HG02970 (cell line): ENCODE measurements at regions not wholly inside any gene's neighbourhood (a gene's known extent, or its start where the extent isn't known, plus 50 kb on each side); places are given as distances from the start of the nearest gene placed in this dataset.

ENCODE experiments used
- ATAC-seq: cut with Tn5 transposase; IDR thresholded peaks from one replicate; pipeline ENCODE4 v1.9.1; 2021; ENCODE audit warnings: mild to moderate bottlenecking, moderate library complexity, moderate number of reproducible peaks; ENCODE audit not compliant: unreplicated experiment, low FRiP score

DNA sequence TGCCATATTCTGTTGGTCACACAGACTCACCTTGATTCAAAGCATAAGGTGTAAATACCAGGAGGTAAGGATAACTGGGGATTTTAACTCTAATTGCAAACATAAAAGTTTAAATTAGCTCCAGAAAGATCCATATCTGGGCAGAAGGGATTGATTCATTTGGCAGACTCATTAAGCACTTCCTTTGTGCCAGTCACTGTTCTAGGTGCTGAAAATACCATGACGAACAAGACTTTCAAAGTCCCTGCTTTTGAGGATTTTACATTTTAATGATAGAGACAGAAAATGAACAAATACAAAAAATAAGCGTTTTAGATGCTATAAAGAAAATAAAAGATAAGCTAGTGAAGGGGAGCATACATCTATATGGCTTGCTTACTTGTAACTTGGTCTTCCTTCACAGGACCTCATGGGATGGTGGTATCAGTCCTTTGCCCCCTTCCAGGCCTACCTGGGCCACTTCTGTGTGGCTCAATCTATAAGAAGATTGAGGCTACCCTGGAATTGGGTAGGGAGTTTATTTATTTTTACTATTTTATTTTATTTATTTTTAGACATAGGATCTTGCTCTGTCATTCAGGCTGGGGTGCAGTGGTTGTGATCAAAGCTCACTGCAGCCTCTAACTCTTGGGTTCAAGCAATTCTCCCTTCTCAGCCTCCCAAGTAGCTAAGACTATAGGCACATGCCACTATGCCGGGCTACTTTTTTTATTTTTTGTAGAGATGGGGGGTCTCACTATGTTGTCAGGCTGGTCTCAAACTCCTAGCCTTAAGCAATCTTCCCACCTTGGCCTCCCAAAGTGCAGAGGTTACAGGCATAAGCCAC lies 212.8 kb downstream of the MYCN start:
- ATAC-seq, result no peak

DNA sequence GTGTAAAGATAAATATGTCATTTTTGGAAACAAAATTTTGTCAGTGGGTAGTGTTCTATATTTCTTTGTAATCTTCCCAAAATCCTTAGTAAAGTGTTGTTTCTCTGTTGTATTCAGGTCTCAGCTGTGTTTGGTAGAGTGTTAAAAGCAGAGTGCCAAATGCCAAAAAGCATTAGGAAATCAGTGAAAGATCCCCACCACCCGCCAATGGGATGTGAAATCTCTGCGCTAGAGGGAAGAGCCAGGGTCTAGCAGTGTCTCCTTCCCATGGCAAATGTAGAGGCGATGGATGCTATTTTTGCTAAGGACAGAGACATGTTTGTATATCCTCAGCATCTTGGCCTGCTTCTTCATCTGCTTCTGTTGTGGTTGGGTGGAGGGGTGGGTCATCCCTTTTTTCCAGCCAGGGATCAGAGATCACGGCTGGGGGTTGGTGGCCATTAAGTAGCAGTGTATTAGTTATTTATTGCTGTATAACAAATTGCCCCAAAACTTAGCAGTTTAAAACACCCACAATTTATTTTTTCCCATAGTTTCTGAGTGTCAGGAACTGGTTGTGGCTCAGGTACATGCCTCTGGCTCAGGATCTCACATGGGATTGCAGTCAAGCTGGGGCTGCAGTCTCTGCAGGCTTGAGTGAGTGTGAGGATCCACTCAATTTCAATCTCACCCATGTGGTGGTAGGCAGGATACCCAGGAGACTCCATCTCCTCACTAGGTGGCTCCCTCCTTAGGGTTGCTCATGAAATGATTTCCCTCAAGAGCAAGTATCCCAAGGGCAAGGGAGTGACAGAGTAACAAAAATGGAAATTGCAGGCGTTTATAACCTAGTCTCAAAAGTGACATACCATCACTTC lies 211.9 kb downstream of the MYCN start:
- ATAC-seq, result no peak

DNA sequence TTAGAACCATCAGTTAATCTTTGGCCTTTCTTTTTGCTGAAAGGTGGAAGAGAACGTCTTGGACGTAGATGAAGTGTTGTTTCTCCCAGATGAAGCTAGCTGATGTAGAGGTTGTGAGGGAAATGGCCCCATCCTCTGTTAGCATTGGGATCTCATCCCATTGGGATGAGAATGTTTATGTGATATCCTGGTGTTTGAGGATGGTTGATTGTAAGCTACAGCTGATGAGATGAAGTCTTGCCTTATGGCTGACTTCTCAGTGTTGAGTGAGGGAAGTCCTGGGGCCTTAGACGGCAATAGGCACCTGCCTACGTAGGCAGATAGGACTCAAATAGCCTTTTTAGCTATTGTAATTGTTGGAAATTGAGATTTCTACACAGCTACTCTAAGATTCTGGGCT lies 211.3 kb downstream of the MYCN start:
- no peak for ATAC-seq

DNA sequence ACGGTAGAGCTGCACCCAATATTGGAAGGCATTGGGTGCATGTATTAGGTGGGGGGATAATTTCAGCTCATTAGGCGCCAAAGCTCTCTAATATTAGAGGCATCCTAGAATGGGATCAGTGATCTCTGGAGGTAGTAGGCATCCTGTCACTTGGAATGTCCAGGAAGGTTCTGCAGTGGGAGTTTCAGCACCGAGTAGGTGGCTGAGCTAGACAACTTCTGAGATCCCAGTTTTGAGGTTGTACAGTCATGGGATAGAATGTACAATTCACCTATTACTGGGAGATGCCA lies 210.9 kb downstream of the MYCN start:
- no peak for ATAC-seq

DNA sequence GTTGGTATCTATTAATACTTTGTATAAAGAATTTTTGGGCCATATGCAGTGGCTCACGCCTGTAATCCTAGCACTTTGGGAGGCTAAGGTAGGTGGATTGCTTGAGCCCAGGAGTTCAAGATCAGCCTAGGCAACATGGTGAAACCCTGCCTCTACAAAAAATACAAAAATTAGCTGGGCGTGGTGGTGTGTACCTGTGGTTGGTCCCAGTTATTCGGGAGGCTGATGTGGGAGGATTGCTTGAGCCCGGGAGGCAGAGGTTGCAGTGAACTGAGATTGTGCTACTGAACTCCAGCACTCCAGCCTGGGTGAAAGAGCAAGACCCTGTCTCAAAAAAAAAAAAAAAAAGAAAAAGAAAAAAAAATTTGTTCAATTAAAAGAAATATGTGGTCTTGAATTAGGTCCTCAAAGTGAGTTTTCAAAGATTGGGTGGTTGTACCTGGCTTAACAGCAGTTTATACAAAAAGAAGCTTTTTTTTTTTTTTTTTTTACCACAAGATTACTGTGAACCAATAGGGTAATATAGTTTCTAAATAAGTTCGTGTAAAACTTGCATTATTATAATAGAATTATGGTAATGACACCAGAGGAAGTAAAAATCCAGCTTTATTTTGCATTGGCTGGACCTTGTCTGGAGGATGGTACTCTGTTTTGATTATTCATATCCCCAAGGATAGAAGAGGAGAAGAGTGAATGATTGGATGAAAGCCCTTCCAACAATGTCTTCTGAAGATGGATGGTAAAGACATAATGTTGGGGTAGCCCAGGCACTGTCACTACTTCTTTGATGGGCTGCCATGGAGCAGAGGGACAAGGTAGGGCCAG lies 210.3 kb downstream of the MYCN start:
- ATAC-seq, result no peak

DNA sequence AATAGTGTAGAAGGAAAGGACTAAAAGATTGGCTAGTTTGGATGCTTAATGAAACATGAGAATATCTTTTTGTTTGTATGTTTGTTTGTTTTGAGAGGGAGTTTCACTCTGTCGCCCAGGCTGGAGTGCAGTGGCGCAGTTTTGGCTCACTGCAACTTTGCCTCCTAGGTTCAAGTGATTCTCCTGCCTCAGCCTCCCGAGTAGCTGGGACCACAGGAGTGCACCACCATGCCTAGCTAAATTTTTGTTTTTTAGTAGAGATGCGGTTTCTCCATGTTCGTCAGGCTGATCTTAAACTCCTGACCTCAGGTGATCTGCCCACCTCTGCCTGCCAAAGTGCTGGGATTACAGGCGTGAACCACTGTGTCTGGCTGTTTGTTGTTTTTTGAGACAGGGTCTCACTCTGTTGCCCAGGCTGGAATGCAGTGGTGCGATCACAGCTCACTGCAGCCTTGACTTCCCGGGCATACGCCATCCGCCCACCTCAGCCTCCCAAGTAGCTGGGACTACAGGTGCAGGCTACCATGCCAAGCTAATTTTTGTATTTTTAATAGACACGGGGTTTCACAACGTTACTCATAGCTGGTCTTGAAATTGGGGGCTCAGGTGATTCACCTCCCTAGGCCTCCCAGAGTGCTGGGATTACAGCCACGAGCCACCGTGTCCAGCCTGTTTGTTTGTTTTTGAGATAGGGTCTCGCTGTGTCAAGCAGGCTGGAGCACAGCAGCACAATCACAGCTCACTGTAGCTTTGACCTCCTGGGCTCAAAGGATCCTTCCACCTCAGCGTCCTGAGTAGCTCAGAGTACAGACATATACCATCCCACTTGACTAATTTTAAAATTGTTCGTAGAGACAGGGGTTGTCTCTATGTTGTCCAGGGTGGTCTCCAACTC lies 209.2 kb downstream of the MYCN start:
- no peak for ATAC-seq

DNA sequence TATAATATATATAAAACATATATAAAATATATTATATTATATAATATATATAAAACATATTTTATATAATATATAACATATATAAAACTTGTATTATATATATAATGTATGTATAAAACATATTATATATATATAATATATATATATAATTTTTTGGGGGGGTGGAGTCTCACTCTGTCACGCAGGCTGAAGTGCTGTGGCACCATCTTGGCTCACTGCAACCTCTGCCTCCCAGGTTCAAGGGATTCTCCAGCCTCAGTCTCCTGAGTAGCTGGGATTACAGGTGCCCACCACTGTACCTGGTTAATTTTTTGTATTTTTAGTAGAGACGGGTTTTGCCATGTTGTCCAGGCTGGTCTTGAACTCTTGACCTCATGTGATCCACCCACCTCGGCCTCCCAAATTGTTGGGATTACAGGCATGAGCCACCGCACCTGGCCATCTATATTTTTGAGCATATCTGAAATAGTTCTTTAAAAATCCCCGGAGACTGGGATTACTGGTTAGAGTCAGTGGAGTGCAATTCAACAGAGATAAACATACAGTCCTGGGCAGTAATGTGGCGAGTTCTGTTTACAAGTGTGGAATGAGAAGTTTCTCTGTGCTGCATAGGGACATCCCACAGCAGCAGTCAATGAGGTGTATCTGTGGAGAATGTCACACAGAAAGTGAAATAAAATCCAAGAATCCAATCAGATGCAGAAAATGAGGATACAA lies 208.4 kb downstream of the MYCN start:
- no peak for ATAC-seq

DNA sequence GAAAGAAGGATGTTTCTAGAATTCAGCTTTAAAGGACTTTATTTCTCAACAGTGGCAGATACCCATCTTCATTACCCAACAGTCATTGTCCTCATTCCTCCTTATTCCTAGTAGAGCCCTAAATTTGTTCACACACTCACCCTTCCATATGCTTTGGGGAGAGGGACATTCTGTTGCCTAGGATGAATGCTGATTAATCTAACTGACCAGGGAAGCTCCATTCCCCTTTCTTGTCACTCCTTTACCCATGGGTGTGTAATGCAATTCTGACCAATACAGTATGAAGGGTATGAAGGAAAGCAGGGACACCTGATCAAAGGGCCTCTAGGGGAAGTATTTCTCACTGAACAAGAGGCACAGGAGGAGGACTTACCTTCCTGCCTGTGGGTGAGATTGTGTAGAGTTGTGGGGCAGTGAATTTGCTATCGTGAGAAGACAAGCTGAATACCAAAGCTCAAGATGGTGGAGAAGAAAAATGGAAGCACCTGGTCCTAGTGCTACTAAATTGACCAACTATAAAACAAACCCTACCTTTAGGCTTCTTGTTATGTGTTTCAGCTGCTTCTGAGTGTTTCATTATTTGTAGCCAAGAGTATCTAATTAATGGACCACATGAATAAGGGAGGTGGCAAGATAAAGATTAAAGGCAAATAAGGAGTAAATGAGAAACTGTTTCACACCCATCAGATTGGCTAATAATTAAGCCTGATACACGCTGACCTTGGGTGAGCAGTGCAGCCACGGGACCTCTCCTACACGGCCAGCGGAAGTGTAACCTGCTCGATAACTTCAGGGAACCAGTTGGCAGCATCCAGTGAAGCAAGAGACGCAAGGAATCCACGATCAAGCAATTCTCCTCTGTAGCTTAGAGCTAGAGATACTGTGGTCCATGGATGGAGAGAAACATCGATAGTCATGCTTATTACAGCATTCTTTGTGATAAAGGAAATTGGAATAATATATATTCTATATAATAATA lies 202.3 kb downstream of the MYCN start:
- ATAC-seq, result no peak

DNA sequence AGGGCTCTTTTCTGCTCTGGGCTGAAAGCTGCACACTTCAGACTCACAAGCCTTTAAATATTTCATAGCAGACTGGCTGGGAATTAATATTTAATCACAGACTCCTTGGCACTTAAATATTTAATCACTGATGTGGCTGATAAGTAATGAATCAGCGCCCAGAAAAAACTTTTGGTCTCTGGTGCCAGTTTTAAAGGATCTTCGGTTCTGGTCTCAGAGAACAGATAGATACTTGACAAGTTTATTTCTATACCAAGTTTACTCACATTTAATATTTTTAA lies 201.2 kb downstream of the MYCN start:
- no peak for ATAC-seq

DNA sequence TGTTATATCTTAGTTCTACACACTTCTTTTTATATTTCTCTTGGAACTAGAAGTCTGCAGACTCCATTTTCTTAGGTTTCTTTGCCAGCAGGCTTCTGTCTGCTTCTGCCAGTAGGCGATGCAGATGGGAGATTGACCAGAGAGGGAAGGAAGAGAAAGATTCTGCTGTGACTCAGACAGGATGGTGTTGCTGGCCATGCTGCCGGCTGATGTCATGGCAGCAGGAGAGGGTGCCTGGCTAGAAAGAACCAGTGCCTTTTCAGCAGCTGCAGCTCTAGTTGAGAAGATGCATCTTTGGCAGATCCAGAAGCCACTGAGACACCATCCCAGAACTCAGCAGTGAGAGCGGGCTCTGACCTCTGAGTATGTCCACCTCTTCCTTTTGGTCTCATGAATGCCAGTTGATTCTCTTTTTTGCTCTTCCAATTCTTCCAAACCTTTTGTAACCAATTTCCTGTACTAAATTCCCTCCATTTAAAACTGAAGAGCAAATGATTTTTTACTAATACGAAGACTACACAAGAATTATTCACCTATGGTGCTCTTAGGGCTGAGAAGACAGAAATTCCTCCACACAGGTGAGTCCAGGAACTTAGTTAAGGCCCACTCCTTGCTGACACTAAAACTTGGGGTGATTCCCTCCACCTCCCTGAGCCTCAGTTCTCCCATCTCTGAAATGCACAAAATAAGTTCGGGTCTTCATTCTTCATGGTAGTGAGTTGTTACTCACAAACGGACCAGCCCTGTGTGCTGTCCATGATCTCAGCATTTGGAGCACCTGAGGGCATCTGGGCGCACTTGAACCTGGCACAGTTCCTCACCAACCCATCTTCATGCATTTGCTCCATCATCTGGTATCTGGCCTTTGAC lies 200.7 kb downstream of the MYCN start:
- no peak for ATAC-seq

DNA sequence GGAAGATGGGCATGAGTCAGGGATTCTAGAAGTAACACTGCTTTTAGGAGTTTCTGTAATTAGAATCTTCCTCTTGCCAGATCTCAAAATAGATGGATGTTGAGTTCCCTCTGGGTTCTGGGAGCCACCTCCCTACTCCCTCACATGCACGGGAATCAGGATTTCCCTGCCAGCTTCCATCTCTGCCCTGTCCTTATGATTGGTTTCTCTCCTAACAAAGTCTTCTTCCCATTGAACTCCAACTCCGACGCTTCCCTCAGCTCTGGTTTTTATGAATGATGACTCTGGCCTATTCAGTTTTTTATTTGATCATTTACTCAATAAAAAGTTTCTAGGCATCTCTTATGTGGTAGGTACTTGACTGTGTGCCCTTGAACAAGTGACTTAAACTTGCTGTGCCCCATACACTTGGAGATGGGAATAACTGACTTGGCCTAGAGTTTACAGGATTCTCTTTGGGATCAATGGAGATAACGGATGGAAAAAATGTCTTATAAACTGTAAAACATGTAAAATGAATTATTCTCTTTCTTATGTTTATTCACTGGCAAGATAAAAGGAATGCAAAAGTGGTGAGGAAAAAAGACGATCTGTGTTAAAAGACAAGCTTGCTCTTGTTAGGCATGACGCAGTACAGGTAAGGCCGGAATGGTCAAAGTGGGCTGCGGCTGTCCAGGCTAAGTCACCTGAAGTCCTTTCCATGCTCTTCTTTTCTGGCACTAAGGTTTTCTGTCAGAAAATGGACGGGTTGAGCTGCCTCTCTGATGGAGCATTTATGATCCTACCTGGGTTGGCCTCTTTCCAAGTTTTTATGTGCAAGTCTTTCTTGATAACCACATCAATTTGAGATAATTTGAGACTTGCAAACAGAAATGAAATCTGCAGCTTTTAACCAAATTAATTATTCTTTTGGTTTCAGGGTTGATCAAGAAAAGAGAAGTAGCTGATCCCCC lies 199.6 kb downstream of the MYCN start:
- no peak for ATAC-seq

DNA sequence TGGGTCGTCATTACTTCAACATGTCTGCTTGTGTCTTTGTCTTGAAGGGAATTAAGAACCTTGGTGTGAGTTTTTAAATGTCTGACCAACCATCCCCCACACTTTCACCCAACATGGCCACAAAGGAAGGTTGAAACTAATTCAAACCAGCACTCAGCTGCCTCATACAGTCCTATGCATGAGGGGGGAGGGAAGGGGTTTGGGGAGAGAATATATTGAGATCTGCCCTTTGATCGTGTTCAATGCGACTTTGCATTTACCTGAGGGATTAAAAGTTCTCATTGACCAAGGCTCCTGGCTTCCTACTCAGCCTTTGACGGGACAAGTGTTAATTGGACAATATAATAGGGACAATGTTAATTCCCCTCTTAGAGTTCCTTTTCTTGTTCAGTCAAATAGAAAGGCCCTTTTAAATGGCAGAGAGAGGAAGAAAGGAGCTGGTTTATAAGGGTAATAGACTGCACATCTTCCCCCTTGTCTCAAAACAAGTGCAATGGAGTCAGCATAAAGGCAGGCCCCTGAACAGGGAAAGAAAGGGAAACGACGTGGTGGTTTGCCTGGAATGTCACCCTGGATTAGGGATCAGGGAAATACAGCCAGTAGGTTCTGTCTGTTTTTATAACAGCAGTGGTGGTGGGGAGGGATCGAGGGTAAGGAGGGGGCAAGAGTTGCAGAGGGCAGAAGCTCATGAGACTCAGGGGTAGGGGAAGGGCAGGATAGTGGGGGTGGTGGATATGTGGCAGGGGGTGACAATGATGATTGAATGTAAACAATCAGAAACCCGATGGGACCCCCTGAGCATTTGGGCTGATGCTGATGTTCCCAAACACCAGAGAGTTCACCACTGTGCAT lies 198.7 kb downstream of the MYCN start:
- ATAC-seq, result no peak

DNA sequence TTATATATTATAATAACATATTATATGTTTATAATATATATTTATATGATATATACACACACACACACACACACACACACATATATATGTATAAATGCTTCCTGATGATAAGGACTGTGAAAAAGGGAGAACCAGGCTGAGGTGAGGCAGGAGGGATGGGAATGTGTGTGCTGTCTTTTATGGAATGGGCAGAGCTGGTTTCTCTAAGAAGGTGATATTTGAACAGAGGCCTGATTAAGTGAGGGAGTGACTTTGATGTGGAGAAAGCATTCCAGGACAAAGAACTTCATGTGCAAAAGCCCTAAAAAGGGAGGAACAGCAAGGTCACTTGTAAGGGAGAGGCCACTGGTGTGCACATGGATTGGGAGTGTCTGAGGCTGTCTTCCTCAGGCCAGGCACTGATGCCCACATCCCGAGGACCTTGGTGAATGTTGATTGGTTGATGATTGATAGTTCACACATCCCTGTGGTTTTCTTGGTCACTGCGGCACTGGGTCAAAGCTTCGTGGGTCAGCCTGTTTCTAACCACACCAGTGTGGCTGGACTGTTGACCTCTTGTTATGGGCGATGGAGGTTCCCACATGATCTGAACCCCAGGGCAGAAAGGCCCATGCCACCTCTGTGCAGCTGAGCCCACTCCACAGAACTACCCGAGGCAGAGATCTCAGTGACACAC lies 196.9 kb downstream of the MYCN start:
- ATAC-seq, result no peak

DNA sequence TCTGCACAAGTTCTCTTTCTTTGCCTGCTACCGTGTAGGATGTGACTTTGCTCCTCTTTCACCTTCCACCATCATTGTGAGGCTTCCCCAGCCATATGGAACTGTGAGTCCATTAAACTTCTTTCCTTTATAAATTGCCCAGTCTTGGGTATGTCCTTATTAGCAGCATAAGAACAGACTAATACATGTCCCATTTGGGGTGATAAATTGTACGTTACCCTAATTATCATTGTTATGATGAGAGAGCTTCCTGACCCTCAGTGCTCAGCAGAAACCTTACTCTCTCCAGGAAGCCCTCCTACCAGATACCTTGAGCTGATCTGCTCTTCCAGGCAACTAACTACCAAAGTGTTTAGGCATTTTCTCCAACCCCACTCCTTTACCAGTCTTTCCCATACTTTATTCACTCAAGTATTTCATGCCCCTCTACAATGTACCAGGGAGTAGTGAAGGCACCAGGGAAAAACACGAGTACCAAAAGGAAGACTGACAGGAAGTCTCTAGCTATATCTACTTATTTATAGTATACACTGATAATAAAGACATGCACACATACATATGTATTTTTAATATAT lies 196.2 kb downstream of the MYCN start:
- no peak for ATAC-seq

DNA sequence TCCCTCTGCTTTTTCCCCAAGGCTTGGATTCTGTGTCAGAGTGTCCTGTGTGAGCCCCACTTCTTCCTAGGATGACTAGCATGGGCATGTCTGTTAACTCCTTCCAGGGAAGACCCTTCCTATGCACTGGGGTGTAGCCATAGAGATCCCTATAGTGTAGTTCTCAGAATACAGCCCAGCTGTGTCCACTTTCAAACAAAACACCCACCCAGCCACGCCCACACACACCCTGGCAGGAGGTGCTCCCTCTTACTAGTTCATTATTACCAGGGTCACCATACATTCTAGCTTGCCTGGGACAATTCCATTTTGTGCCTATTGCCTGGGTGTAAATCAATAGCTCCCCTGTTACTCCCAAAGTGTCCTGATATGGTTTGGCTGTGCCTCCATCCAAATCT lies 195.6 kb downstream of the MYCN start:
- ATAC-seq, result no peak
